NCI-H1436 (cell line): ENCODE measurements at regions not wholly inside any gene's neighbourhood (a gene's known extent, or its start where the extent isn't known, plus 50 kb on each side); places are given as distances from the start of the nearest gene placed in this dataset.
"Not testable (repeated sequence)": the region's sequence is repeated elsewhere in the genome, so short reads cannot be mapped to it uniquely, and the experiment has no call there.

Source experiments
- DNase-seq: peaks from one replicate; lab custom pipeline; 2025; lab: John Stamatoyannopoulos, UW

DNA sequence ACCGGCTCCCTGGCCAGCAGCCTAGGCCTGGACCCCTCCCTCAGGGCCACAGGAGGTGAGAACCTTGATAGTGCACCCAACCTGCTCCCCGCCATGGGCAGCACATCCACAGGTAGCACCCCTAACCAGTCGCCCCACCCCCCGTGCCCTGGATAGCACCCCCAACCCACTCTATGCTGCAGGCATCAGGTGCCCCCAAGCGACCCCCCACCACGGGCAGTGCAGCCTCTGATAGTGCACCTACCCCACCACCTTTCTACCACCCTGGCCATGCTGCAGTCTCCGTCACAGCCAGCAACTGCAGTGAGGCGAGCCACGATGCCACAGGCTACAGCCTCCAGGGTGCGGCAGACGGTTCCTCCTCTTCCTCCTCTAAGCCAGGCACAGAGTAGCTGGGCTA lies 55.6 kb downstream of the SOWAHC start:
- DNase-seq = no peak

GRCh38 chr2:109670556-109671411 lies 56.6 kb downstream of the SOWAHC start:
- no peak for DNase-seq

GRCh38 chr2:109674894-109675534 lies 60.9 kb downstream of the SOWAHC start:
- no peak for DNase-seq

DNA sequence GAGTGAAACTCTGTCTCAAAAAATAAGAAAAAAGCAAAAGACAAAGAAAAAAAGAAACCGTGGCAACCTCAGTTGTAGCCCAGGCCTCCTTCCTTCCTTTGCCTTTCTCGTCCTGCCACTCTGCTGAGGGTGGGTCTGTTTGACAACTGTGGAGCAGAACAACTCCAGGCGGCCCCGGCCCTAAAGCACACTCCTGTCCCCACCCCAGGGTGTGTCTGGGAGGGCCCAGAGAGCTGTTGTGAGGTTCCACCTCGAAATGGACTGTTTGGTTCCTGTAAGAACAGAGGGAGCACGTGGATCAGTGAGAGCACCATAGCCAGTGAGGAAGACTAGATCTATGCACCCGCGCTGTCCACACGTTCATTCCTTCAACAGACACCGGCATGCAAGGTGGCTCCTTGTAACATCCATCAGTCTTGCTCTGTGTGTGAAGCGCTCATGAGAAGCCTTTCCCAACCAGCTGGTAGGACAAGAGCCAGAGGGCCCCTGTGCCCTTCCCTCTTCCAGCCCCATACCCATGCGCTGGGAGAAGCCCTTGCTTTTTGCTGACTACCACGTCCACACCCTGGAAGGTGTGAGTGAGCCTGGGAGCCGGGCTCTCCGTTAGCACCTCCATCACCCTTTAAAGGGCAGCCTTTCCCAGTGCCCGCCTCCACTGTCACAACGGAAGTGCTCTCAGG lies 61.6 kb downstream of the SOWAHC start:
- DNase-seq = no peak

- DNase-seq = peak; percentile 74
Measured at GRCh38 chr2:109676346-109676902, 62.3 kb downstream of the SOWAHC start.

DNA sequence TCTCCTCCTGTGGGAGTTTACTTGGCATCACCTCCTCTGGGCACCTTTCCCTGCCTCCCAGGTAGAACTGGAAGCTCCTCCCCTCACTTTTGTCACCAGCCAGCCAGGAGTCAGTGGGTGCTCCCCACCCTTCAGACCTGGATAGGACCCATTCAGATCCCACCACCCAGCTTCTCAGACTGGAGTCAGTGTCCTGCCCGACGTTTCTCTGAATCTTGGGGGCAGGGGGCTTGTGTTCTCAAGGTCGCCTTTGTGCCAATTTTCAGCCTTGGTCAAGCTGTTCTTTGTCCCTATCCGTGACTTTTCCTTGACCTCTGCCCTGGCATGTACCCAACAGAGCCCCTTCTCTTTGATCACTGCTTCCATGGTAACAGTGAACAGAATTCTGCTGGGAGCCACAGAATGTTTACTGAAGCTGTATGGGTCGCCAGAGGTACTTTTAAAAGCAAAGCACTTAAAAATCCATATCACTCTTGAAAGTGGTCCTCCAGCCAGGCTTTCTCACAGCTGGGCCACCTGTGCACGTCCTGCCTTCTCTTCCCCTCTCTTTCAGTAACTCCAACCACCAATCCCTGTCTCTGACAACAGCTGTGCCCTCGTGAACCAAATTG lies 63.1 kb downstream of the SOWAHC start:
- not testable (repeated sequence) for DNase-seq

- DNase-seq = no peak
Measured at GRCh38 chr2:109677835-109678580, 63.8 kb downstream of the SOWAHC start.

DNA sequence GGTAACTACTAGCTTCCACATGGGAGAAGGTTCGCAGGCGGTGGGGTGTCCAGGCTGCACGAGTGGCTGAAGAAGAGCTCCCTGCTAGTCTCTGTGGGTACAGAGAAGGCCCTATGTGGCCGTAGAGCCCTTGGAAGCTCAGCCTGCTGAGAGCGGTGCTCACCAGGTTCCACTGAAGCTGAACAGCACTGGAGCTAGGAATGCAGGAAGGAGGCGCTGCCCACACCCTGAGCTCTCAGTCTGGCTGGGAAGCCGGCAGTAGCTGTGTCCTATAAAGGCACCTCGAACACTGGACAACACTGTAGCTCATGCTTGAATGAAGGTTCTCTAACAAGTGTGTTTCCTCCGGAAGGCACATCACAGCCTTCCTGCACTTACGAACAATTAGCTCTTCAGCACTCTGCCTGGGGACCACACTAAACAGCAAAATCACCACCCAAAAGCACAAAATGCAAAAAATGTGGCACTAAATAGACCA lies 64.6 kb downstream of the SOWAHC start:
- DNase-seq = not testable (repeated sequence)

DNA sequence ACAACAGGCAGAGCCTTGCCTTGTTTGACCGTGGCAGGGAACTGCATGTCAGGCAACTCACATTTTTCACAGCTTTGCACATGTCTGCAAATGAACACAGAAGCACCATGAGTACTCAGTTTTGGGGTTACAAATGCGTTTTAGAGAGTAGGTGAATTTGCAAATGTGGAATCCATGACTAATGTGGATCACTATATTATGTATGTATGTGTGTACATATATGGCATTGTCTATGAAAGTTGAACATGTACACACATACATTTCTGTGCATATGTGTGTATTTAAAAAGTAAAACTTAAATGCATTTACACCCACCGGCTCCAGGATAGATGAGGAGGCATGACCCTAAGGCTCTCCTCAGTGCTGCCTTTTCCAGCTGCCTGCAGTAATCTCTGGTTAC lies 65.1 kb downstream of the SOWAHC start:
- no peak for DNase-seq

- no peak for DNase-seq
Measured at GRCh38 chr2:109679626-109680025, 65.5 kb downstream of the SOWAHC start.

GRCh38 chr2:109680523-109681297 lies 66.5 kb downstream of the SOWAHC start:
- DNase-seq = no peak

- no peak for DNase-seq
Measured at GRCh38 chr2:109681633-109682380, 67.6 kb downstream of the SOWAHC start.

GRCh38 chr2:109683452-109683851 lies 69.3 kb downstream of the SOWAHC start:
- no peak for DNase-seq

- no peak for DNase-seq
Measured at GRCh38 chr2:109685453-109685852, 71.3 kb downstream of the SOWAHC start.

- no peak for DNase-seq
Measured at GRCh38 chr2:109686921-109687320, 72.8 kb downstream of the SOWAHC start.

- no peak for DNase-seq
Measured at GRCh38 chr2:109689182-109689930, 75.2 kb downstream of the SOWAHC start.

DNA sequence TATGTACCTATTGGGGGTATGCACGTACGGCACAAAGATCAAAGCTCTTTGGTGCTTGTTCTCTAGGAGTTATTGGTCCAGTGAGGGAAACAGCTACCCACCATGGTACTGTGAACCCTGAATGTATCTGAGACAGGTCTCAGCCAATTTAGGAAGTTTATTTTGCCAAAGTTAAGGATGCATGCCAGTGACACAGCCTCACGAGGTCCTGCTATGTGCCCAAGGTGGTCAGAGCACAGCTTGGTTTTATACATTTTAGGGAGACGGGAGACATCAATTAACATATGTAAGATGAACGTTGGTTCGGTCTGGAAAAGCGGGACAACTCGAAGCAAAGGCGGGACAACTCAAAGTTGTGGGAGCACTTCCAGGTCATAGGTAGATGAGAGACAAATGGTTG lies 75.8 kb downstream of the SOWAHC start:
- no peak for DNase-seq

DNA sequence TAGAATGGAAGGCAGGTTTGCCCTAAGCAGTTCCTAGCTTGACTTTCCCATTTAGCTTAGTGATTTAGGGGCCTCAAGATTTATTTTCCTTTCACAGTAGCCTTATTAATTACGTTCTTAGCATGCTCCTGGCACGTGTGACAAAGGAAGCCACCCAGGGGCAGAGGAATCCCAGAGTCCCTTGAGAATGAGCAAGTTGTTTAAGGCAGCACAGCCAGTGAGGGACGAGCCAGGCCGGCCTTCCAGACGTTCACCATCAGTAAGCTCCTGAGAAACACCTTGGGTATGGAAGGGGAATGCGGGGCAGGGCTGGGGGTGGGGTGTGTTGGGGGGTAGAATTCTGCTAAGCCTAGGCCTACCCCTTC lies 76.3 kb downstream of the SOWAHC start:
- DNase-seq = no peak
